SH-SY5Y (cell line): ENCODE measurements at regions not wholly inside any gene's neighbourhood (a gene's known extent, or its start where the extent isn't known, plus 50 kb on each side); places are given as distances from the start of the nearest gene placed in this dataset.

ENCODE experiments used
- GATA2 ChIP-seq: IDR thresholded peaks from 2 replicates; pipeline ENCODE4 v1.6.1; 2011; ENCODE audit warnings: mild to moderate bottlenecking, low read depth, low read length
- GATA3 ChIP-seq: IDR thresholded peaks from 2 replicates; pipeline ENCODE4 v1.6.1; 2011; ENCODE audit warnings: low read depth, mild to moderate bottlenecking, low read length, moderate library complexity

DNA sequence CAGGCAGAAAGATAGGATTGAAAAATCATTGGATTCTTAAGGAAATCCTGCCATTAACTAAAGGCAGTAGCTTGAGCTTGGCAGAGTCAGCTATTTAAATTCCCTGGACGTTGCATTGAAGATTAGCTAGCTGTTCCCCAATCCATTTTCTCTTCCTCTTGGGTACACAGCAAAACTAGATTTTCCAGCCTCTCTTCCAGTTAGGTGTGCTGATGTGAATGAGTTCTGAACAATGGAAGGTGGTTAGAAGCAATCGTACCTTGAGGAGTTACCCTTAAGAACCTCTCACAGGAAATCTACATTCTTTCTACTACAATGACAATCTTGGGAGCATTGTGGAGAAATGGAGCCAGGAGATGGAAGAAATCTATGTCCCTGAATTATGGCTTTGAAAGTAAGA lies 383.2 kb upstream of the TBL1XR1 start:
- TF ChIP-seq GATA2 (no peak), GATA3 (no peak)
